ENCODE measurements at regions not wholly inside any gene's neighbourhood (a gene's known extent, or its start where the extent isn't known, plus 50 kb on each side); places are given as distances from the start of the nearest gene placed in this dataset.
"Not testable (repeated sequence)": the region's sequence is repeated elsewhere in the genome, so short reads cannot be mapped to it uniquely, and the experiment has no call there.

- DNase-seq (ENCODE audit: low spot score), result no peak
Observed at GRCh38 chr4:177246641-177247584, 62.8 kb upstream of the NEIL3 start.

GRCh38 chr4:177250056-177250696, 59.5 kb upstream of the NEIL3 start:
- DNase-seq (ENCODE audit: low spot score), result peak; percentile 49

- DNase-seq (ENCODE audit: low spot score), result no peak
Observed at GRCh38 chr4:177251237-177251636, 58.4 kb upstream of the NEIL3 start.

- DNase-seq (ENCODE audit: low spot score), result no peak
Observed at GRCh38 chr4:177255359-177255758, 54.3 kb upstream of the NEIL3 start.

GRCh38 chr4:177256950-177257349, 52.7 kb upstream of the NEIL3 start:
- DNase-seq (ENCODE audit: low spot score), result no peak

GRCh38 chr4:177259466-177259865, 50.2 kb upstream of the NEIL3 start:
- not testable (repeated sequence) for DNase-seq (ENCODE audit: low spot score)
